Dedifferentiated amniotic fluid mesenchymal stem cell (primary cell): ENCODE measurements at regions not wholly inside any gene's neighbourhood (a gene's known extent, or its start where the extent isn't known, plus 50 kb on each side); places are given as distances from the start of the nearest gene placed in this dataset.
"Not testable (repeated sequence)": the region's sequence is repeated elsewhere in the genome, so short reads cannot be mapped to it uniquely, and the experiment has no call there.

Source experiments
- DNase-seq: peaks from one replicate; pipeline ENCODE4 v3.0.0-alpha.2; 2016; ENCODE audit errors: extremely low spot score

DNA sequence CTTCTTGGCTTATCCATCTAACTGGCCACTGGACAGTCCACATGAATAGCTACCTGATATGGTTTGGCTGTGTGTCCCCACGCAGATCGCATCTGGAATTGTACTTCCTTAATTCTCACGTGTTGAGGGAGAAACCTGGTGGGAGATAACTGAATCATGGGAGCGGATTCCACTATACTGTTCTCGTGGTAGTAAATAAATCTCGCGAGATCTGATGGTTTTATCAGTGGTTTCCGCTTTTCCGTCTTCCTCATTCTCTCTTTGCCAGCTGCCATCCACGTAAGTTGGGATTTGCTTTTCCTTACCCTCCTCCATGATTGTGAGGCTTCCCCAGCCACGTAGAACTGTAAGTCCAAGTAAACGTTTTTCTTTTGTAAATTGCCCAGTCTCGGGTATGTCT lies 1496.4 kb downstream of the KHDRBS2 start:
- not testable (repeated sequence) for DNase-seq

DNA sequence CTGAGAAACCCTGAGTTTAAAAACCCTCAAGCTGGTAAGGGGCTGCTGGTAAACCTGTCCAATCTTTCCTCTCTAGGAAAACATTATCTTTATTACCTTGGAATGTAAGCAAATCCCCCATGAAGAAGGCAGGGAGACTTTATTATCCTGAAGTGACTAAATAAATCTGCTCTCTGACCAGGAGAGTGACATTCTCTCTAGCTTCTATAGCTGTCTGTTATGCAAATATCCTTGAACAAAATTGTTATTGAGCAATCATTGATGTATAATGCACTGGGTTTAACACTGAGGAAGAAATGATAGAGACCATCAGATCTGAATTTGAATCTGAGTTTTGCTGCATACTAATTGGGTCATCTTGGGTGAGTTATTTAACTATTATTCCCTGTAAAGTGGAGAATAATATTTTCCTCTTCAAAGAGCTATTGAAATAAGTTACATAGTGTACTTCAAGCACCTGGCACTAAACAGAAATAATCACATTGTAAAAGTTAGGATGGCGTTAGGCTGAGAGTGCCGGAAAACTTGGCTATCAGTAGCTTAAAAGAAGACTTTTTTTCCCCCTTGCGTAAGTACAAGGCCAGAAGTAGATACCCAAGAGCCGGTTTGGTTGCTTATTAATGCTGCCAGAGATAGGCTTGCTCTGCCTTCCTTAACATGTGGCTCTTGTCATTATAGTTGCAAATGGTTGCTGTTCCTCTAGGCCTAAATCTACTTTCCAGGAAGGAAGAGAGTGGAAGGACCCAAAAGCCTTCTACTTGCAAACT lies 1503.1 kb downstream of the KHDRBS2 start:
- DNase-seq: not testable (repeated sequence)

DNA sequence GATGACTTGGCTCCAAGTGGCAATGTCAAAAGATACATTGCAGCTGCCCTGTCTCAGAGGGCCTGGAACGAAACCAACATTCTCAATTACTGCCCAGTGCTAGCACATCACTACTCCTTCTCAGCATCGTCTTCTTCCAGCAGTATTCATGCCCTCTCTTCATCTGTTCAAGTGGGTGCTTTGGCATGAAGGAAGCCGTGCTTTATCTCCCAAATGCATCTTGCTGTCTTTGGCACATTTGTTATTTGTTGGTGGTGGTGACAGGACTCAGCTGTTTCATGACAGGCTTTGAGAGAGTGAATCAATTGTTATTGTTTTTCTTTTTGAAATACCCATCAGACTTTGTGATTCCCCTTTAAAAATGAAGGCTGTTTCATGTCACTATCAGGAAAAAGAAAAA lies 1506.4 kb downstream of the KHDRBS2 start:
- DNase-seq: not testable (repeated sequence)

DNA sequence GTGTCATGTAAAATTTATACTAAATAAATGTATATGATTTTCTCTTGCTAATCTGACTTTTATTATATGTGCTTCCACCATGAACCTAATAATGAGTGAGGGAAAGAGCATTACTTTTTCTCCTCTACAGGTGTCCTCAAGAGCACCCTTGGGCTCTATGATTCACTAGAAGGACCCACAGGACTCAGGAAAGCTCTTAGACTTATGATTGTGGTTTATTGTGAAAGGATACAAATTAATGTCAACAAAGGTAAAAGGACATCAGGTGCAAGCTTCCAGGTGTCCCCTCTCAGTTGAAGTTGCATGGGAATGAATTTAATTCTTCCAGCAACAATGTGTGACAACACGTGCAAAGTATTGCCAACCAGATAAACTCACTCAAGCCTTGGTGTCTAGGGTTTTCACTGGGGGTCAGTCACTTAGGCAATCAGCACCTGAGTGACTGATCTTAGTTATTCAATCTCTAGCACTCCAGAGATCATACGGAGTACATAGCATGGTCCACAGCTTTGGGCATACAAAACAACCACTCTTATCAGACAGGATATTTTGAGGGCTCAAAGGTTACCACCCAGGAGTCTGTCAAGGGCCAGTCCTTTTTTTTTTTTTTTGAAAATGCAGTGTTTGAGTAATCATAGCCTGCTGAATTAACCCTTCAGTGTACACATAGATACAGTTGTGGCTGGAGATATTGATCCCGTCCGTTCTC lies 1518.1 kb downstream of the KHDRBS2 start:
- DNase-seq: not testable (repeated sequence)

DNA sequence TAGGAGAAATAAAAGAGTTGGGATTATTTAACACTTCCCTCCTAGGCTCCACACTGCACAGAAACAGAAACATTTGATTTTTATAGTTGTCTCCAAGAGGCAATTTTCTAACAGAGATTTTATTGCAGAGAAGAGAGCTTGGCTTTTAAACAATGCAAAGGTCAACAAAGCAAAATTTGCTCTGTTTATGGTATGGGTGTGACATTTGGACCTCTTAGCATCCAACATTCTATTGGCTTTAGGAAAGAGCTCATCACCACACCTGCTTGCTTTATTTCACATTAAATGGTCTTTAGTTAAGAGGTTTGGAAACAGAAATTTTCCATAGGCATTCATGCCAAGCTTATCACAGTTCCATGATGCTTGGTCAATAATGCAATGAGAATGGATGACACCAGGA lies 1520.7 kb downstream of the KHDRBS2 start:
- DNase-seq: not testable (repeated sequence)

DNA sequence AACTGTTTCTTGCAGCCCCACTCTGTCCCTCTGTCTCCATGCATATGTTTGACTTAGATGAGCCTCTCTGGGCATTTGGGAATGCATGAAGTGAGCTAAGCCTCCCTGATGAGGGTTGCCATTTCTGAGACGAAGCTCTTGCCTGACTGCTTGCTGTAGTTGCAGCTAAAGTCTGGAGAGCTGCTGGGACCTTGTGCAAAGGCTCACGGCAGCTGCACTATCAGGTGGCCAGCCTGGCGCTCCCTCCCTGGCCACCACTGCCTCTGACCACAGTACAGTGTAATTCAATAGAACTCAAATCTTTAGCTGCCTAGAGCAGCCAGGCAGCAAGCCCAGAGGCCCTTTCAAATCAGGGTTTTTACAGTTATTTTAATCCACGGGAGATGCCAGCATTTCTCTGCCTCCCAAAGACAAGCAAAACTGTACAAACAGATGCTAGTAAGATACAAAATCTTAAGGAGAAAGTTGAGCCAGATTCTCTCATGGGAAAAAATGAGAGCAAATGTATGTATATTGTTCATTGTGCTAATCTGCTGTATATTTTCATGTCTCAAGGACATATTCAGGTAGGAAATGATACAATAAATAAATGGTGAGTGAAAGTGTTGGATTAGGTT lies 1522.5 kb downstream of the KHDRBS2 start:
- DNase-seq: not testable (repeated sequence)

DNA sequence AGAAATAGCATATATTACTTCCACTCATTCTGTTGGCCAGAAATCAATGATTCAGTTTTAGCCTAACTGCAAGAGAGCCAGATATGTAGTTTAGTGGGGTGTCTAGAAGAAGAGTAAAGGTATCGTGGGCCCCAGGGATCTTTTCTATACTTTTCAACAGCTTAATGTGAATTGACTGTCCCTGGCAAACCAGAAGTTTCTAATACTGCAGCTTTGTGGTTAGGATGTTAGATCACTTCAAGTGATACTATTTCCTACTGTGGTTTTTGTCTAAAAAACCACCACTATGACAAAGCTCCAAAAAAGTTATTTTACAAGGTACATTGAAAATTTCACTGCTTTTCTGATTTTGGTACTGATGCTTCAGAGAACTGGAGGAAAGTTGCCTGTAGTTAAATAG lies 1525.1 kb downstream of the KHDRBS2 start:
- DNase-seq: not testable (repeated sequence)

DNA sequence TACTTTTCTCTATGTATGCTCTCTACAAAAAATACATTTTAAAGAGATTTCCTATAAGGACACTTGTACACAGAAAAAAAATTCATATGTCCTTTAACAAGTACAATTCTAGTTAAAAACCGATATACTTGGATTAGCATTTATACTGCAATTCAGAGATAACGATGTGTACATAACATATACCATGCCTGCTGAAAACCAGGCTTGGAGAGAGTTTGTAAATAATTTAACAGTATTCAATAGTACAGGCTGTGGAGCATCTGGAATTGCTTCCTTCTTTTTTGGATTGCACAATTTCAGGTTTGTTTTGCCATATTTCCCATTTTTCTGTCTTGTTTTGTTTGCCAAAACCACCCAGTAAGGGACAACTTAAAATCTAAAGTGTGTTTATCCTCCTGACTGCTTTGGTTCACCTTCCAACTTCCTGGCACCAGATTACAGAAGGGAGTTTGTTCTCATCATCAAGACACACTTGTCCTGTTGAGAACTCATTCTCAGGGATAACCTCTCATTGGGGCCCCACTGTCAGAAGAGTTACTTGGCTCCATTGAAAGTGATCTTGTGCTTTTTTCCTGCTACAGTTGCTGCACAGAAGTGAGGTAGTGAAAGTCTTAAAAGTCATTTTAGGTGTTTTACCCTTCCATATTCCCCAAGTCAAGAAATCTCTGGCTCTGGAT lies 1526.7 kb downstream of the KHDRBS2 start:
- not testable (repeated sequence) for DNase-seq

DNA sequence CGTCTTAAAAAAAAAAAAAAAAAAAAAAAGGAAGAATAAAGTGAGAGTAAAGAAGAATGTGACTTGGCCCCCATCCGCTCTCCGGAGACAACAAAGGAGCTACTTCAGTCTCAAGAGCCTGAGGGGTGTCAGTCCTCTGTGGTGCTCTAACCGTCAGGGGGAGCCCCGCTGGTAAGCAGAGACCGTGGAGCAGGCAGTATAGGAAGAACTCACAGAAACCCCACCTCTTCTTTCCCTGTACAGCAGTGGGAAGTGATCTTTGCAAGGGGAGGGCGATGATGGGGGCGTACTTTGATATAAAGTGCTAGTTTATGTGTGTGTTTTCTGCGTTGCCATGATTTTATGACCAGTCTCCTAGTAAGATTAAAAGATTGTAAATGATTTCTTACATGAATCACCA lies 1527.3 kb downstream of the KHDRBS2 start:
- not testable (repeated sequence) for DNase-seq

DNA sequence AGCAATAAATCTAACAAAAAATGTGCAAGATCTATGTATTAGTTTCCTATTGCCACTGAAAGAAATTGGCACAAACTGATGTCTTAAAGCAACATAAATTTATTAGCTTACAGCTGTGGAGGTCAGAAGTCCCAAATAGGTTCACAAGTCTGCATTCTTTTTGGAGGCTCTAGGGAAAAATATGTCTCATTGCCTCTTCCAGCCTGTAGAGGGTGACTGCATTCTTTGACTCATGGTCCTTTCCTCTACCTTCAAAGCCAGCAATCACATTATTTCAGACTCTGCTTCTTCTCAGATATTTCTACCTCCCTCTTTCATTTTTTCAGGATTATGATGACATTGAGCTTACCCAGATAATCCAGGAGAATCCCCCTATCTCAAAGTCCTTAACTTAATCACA lies 1531.1 kb downstream of the KHDRBS2 start:
- DNase-seq: no peak

DNA sequence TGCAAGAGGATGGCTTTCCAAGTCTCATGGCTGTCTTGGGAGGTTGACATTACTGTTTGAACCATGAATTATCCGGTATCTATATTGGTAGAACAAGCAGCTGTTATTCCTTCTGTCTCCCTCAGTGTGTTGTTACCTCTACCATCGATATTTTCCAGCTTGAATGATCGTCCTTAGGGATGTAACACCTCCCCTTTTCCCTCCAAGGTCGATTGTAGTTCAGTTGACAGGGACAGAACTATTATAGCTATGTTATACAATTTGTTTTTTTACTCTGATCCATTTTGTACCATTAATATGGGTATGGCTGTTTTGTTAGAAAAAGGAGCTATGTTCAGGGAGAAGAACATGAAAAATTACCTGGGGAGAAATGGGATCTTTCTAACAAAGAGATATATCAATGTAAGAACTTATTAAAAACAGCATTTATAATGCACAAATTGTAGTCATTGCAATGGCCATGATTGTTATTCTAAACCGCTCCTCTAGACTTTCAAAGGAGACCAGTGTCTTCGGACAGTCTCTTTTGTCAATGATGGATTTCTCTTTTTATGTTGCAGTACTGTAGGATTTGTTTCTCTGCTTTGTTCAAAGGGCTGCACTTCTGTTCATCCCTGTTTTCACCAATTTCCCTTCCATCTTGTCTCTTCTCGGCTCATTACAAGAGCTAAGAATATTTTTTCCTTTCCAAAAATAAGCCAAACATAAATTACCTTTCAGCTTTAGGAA lies 1535.5 kb downstream of the KHDRBS2 start:
- DNase-seq: not testable (repeated sequence)

DNA sequence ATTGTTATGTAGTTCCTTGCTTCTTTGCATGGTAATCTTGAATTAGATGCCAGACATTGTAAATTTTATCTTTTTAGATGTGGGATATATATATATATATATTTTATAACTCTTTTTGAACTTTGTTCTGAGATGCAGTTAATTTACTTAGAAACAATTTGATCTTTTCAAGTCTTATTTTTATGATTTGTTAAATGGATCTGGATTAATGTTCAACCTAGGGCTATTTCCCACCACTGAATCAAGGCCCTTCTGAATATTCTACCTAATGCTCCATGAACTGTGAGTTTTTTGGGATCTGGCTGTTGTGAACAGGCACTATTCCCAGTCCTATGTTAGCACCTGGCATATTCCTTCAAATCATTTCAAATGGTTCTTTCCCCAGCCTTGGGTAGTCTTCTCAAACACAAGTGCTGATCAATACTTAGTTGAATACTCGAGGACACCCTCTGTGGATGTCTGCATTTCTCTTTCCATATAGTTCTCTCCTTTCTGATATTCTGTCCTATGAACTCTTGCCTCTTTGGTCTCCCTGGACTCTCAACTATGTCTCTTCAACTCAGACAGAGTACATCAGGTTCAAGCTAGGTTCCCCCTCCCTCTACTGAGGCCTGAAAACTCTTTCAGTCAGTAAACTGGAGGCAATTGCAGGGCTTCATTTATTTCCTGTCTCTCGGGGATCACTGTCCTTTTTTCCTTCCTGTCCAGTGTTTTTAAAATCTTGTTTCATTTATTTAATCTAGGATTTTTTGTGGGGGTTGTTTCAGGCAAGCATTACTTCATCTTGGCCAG lies 1538.1 kb downstream of the KHDRBS2 start:
- DNase-seq: not testable (repeated sequence)

DNA sequence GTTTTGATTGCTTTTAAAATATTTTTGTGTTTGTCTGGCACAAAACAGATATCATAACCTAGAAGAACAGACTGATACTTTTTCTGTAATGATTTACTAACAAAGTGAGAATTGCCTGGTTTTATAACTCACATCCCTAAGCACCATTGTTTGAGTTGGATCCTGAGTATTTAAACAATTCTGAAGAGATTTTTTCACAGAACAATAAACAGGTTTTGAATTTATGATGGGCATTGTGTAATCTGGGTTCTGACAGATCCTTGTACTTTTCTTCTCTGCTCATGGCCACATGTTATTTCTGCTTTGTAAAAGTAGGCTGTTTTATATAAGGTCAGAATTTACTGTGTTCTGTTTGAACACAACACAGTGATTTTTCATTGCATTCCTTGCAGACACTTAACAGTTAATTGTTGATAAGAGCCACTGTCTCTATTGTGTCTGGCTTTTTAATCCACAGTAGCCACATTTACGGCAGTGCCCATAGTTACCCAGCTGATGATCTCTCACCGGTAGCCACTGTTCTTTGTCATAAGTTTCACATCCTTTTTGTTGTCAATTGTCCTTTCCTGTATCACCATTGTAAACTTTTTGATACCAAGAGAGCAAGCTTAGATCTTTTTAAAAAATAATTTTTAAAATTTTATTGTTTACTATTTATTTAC lies 1548.1 kb downstream of the KHDRBS2 start:
- not testable (repeated sequence) for DNase-seq

DNA sequence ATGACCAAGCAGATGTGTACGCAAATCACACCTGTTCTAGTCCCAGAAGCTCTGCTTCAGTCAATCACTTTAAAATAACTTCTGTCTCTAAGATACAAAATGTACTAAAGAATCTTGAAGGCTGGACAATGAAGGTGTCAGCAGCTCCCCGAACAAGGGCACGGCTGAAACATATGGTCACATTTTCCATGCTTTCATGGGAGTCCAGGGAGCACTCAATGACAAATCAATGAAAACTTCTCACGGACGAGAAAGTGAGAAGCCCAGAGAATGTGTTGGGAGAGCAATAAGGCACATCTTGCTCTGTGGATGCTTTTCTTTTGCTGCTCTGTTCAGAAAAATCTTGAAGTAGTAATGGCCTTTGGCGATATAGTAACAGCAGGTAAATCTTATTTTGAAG lies 1548.7 kb downstream of the KHDRBS2 start:
- not testable (repeated sequence) for DNase-seq

DNA sequence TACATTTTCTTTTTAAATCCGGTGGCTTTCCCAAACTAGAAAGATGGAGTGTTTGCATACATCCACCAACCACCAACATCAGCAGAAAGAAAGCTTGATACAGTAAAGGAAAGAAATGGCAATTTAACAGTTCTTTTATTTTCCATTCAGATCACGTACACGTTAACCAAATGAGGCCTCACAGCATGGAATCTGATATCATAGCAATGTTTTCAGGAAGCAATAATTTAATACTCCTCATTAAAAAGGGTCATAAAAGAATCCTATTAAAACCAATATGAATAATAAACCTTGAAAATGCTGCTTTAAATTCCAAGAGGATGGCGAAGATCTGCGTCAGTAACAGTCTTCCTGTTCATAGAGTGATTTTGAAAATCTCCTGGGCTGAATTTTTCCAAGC lies 1562.1 kb downstream of the KHDRBS2 start:
- DNase-seq: not testable (repeated sequence)

DNA sequence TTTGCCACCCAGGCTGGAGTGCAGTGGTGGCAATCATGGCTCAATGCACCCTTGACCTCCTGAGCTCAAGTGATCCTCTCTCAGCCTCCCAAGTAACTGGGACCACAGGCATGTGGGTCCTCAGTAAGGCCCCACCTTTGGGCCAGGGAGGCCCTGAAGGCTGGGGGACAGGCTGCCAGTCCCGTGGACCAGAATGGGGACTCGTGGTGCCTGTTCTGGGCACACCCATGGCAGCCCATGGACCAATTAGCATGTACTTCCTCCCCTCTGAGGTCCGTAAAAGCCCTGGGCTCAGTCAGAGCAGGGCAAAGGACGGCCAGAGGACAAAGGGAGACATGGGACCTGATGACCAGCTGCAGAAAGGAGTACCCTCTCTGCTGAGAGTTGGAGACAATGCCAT lies 1590.8 kb downstream of the KHDRBS2 start:
- DNase-seq: no peak

DNA sequence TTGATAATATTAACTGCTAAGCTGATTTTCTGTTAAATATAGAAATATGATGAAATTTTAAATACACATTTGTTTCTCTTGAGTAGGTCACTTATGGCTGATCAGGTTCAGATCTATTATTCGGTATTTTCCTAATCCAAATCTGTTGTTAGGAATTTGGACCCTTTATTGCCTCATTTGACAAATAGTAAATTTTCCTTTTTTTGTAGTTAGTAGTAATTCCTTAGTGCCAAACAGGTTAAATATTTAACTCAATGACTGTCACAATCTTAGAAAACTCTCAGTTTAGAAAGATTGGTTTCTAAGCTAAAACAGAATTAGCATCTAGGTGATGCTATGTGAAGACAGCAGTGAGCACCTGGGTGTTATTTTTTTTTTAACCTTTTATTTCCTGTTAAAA lies 1598.9 kb downstream of the KHDRBS2 start:
- no peak for DNase-seq

DNA sequence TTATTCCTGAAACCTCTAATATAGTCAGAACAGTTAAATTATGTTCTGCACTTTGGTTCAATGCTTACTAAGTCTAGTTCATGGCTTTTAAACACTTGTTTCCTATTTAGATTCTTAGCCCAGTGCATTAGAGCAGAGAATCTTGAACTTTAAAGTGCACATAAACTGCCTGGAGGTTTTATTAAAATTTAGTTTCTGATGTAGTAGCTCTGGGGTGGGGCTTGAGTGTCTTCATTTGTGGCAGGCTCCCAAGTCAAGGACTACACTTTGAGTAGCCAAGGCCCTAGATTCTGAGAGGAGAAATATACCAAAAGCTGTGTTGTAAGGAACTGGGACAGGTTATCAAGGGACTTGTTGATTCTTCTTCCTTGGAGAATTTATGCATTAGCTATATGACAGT lies 1604.2 kb downstream of the KHDRBS2 start:
- no peak for DNase-seq

DNA sequence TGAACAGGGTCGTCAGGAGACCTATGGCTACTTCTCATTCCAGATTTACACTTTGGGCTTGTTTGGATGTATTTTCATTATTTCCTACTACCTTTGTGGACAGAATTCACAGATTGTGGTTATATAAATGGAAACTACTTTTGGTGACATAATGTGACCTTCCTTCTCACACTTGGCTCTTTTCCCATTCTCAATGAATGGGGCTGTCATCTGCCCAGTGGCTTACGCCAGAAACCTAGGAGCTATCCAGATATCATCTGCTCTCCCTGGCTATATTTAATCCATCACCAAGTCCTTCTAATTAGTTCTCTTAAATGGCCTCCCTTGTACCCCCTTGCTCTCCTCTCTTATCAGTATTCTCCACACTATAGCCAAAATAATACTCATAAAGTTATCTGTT lies 1606.8 kb downstream of the KHDRBS2 start:
- DNase-seq: no peak

DNA sequence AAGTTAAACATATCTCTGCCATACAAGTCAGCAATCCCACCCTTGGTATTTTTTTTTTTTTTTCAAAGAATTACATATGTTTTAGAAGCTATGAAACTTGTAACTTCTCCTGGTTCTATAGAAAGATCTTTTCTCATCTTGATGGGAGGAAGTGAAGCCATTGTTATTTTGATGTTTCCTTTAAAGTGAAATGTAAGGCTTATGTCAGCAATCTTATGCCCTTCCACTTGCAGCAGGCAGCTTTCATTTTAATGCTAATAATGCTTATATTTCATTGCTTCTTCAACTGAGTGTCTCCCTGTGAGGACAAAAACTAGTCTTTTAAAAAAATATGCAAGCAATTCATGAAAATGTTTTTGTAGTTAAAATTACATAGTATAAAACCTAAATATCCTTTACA lies 1614.7 kb downstream of the KHDRBS2 start:
- DNase-seq: no peak
